Activated CD8-positive, alpha-beta memory T cell treated with anti-CD3 and anti-CD28 coated beads for 1 hour (primary cell): ENCODE measurements at regions not wholly inside any gene's neighbourhood (a gene's known extent, or its start where the extent isn't known, plus 50 kb on each side); places are given as distances from the start of the nearest gene placed in this dataset.

Source experiments
- DNase-seq, 2 donors: peaks; one replicate each; pipeline ENCODE4 v3.0.0-alpha.2; 2020; ENCODE audit warnings: low read depth in 1 of 2; ENCODE audit errors: extremely low read depth in 1 of 2

DNA sequence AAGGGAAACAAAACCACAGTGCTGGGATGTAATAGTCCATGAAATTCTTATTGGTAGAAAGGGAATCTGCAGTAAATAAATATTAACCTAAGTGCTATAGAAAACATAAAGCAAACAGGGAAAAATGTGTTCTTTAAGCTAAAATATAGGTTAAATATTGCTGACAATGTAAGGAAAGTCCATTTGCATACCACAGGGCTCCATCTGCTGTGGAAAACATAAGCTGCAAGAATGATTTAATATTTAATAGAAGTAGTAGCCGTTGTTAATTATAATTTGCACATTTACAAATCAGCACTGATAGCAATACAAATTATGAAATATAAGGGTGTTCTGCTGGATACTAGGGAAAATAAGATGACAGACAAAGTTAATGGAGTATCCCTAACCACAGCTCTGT is 444.9 kb upstream of the PKN2 start:
- no peak for DNase-seq

DNA sequence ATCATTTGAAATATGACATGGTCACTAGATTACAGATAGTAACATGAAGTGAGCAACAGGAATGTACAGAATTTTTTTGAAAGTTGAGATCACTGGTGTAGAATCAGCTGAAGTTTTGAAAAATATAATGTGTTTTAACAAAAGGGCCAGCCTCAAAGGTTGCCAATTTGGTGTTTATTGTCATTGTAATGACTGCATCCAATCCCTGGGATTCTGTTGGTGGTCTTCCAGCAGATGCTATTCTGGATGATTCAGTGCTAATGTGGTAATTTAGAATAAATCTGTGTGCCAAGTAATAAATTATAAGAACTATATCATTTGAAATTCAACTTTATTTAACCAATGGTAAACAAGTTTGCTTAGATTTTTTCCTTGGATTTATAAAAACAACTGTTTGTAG is 436.4 kb upstream of the PKN2 start:
- no peak for DNase-seq

- no peak for DNase-seq
These were observed 433.2 kb upstream of the PKN2 start for GRCh38 chr1:88250915-88251314.

DNA sequence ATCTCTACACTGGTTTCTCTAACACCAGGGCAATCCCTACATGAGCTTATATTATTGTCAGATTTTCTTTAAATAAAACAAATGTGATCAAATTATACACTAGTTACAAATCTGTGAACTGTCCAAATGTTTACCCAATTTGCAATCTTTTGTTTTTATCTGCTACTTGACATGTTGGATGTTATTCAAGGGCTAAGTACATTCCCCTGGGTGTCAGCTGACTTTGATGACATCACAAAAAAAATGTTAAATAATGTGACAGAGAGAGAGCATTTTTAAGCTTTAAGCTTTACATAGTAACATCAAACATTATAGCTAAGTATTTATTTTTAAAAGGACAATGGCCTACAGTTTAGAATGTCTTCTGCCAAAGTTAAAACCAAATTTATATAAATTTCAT is 431.3 kb upstream of the PKN2 start:
- DNase-seq, result no peak

- no peak for DNase-seq
These were observed 418.5 kb upstream of the PKN2 start for GRCh38 chr1:88265606-88266005.

DNA sequence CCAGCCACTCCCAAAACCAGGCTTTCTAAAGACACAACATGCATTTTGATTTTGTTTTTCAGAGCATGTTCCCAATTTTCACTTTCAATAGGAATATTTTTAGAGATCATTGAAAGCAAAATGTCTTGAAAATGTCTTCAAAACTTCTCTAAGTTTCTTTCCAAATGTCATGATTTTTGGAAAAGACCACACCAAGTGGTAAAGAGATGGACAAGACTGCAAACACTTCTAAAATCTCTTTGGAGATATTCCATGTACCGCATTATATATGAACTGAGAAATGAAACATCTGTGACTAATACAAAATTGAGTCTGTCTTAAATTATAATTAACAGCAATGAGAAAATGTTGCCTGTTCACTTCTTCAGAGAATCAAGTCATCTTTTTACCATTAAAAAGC is 418.0 kb upstream of the PKN2 start:
- DNase-seq, result no peak

- DNase-seq, result no peak
These were observed 411.9 kb upstream of the PKN2 start for GRCh38 chr1:88272216-88272615.

DNA sequence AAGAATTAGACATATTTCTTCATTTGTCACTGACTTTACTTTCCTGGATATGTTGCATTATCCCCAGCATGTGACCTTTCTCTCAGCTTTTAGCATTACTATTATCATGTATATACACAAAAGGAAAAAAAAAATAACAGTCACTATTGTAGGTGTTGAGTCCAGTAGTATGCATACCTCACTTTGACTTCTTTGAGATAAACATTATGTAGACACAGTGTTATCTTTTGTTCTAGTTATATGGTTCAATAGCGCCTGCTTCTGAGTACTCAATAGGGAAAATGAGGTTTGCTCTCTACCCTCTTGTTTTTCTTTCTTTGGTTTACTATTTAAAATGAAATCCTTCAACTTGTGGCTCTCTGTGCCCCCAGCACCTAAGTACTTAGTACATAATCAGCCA is 409.6 kb upstream of the PKN2 start:
- DNase-seq, result no peak

GRCh38 chr1:88275259-88275862 is 408.7 kb upstream of the PKN2 start:
- no peak for DNase-seq

DNA sequence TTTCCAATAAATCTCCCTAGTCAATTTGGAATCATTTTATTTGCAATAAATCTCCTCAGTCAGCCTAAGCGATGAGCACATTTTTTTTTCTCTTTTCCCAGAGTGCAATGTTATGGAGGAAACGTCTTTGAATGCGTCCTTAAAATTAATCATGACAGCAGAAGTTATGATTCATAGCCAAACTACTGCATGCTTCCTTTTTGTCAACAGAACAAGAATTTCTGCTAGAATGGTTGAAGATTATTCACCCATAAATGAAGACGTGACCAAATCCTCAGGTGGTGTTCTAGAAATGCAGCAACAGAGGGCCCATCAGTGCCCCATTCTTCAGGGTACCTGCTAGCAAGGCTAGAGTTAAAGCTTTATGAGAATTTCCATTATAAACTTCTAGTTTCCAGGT is 407.9 kb upstream of the PKN2 start:
- no peak for DNase-seq

DNA sequence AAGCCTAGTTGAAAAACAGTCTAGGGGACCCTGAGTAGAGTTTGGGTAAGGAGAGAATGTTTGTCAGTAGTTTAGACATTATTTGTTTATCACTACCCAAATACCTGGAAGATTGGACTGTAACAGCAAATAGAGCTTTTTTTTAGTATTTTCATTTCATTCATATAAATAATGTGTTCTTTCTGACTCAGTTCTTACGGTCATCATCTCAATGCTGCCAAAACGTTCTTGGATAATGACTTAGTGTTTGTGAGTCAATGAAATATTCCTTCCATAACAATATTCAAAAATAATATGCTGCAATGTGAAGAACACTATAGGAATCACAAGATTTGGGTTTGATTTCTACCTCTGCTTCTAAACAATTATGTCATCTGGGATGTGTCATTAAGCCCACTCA is 400.0 kb upstream of the PKN2 start:
- DNase-seq, result no peak

- DNase-seq, result no peak
These were observed 399.3 kb upstream of the PKN2 start for GRCh38 chr1:88284666-88285366.

- no peak for DNase-seq
These were observed 397.4 kb upstream of the PKN2 start for GRCh38 chr1:88286716-88287115.

DNA sequence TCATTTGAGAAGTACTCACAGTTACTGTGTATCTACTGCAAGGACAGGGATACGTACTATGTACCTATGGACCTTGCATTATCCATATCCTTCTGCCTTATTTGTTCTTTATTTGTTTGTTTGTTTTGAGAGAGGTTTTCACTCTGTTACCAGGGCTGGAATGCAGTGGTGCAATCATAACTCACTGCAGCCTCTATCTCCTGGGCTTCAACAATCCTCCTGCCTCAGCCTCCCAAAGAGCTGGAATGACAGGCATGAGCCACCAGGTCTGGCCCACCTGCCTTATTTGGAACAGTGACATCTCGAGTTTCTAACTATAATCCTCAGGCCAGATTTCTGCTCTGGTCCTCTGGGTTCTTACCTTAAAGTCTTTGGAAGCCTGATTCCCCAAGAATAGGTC is 395.5 kb upstream of the PKN2 start:
- DNase-seq, result no peak

DNA sequence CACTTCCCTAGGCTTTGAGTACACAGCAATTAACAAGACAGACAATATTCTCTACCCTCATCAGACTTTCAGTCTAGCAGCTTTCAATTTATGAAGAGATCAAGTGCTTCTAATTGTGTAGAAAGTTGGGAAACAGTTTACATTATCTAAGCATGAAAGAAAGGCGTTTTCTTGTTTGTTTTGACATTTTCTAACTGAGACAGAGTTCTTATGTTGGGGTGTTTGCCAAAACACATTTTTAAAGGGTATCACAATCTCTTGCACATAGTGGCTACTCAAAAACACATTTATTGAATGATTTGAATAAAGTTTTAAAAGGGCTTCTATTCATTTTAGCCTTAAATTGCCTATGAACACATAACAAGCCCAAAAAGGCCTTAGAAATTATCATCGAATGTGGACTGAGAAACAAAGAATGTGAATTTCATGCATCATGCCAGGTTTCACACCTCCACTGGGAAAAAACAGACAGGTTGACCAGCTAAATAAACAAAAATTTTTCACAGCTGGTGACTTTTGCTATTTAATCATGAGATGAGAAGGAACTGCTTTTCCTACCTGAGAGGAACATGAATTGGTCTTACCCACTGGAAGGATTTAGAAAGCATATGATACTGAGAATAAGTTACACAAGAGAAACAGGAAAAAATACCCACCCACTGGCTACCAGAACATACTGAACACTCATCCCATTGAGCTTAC is 394.5 kb upstream of the PKN2 start:
- DNase-seq, result no peak

GRCh38 chr1:88291611-88292354 is 392.3 kb upstream of the PKN2 start:
- DNase-seq, result no peak

GRCh38 chr1:88293691-88294190 is 390.3 kb upstream of the PKN2 start:
- no peak for DNase-seq

DNA sequence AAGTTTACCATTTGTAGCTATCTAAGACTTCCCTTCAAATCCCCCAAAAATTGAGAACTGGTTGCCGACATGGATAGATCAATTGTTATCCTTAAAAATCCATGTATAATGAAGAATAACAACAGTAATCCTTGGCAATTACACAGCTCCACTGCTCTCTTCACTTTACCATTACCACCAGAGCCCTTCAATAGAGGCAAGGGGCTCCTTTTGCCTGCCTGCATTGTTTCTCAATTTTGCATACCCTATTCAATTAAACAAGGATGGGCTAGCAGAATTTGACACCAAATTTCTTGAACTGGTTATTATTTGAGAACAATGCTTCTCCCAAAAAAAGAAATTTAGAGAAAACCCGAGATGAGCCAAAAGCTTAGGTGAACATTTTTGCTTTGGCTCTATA is 387.8 kb upstream of the PKN2 start:
- no peak for DNase-seq

DNA sequence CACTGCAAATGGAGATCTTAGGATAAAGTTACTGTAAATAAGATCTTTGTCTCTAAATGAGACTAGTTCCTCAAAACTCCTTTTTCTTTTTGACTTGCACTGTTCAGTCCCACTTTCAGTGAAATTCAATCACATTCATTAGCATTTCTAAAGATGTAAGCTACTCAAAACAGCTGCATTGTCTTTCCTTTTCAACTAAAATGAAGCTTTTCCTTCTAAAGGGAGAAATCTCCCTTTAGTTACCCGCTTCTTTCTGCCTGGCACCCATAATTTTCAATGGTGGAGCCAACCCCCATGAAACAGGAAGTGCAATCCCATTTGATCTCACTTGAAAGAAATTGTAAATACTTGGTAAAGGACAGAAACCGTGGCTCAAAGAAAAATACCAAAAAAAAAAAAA is 387.4 kb upstream of the PKN2 start:
- DNase-seq, result no peak

GRCh38 chr1:88298506-88298905 is 385.6 kb upstream of the PKN2 start:
- no peak for DNase-seq

- no peak for DNase-seq
These were observed 383.3 kb upstream of the PKN2 start for GRCh38 chr1:88300752-88301263.
